WTC11 (cell line): ENCODE measurements at regions not wholly inside any gene's neighbourhood (a gene's known extent, or its start where the extent isn't known, plus 50 kb on each side); places are given as distances from the start of the nearest gene placed in this dataset.

Experiments
- ATAC-seq: fragments of 200-7000 bp; cut with Tn5 transposase; 2 replicates; pipeline ENCODE4 v1.10.0; 2021; ENCODE audit warnings: mild to moderate bottlenecking, moderate library complexity
- CTCF ChIA-PET: fragments of 300-600 bp; sonication (Branson Sonifier 250); formaldehyde crosslinking; loops from one replicate; lab custom pipeline; 2021; ENCODE audit warnings: antibody characterized with exemption; lab: Charles Lee
- POLR2A ChIA-PET: fragments of 350-600 bp; sonication (Branson Sonifier 250); formaldehyde crosslinking; loops from one replicate; lab custom pipeline; 2021; ENCODE audit warnings: antibody characterized with exemption; lab: Charles Lee
- DNase-seq: peaks from one replicate; pipeline ENCODE4 v3.0.0; 2021; ENCODE audit warnings: low spot score
- H3K27ac Mint-ChIP-seq: 2 replicates; pipeline ENCODE4 v1.8.0; 2021; ENCODE audit warnings: mixed read lengths
- H3K27me3 Mint-ChIP-seq: 2 replicates; pipeline ENCODE4 v1.8.0; 2021; ENCODE audit warnings: low read depth, mild to moderate bottlenecking, moderate library complexity, mixed read lengths
- H3K36me3 Mint-ChIP-seq: 2 replicates; pipeline ENCODE4 v1.8.0; 2021; ENCODE audit warnings: mixed read lengths
- H3K4me1 Mint-ChIP-seq: 2 replicates; pipeline ENCODE4 v1.8.0; 2022; ENCODE audit warnings: mixed read lengths
- H3K4me3 Mint-ChIP-seq: 2 replicates; pipeline ENCODE4 v1.8.0; 2021; ENCODE audit warnings: mild to moderate bottlenecking, moderate library complexity, mixed read lengths
- H3K9me3 Mint-ChIP-seq: 2 replicates; pipeline ENCODE4 v1.8.0; 2021; ENCODE audit warnings: mixed read lengths
- ELF4 ChIP-seq: sonication (generic); formaldehyde crosslinking; IDR thresholded peaks from 2 replicates; pipeline ENCODE4 v1.8.1; 2022; ENCODE audit warnings: low read depth, mild to moderate bottlenecking, moderate library complexity, missing genetic modification reagents
- ESRRA ChIP-seq: sonication (generic); formaldehyde crosslinking; IDR thresholded peaks from 2 replicates; pipeline ENCODE4 v1.8.1; 2022; ENCODE audit warnings: mild to moderate bottlenecking, missing genetic modification reagents, borderline replicate concordance
- FOXJ3 ChIP-seq: sonication (generic); formaldehyde crosslinking; IDR thresholded peaks from 2 replicates; pipeline ENCODE4 v1.9.0; 2021; ENCODE audit warnings: missing genetic modification reagents, mild to moderate bottlenecking, borderline replicate concordance
- GTF2I ChIP-seq: fragments of 250-450 bp; sonication (Bioruptor Pico); conservative IDR thresholded peaks from 2 replicates; pipeline ENCODE4 v1.4.0; 2021; ENCODE audit warnings: mild to moderate bottlenecking
- MXD4 ChIP-seq: fragments of 250-450 bp; sonication (Bioruptor Pico); IDR thresholded peaks from 2 replicates; pipeline ENCODE4 v1.8.0; 2021; ENCODE audit warnings: mild to moderate bottlenecking, moderate library complexity, borderline replicate concordance
- MYBL2 ChIP-seq: sonication (generic); formaldehyde crosslinking; IDR thresholded peaks from 2 replicates; pipeline ENCODE4 v1.8.1; 2023; ENCODE audit warnings: mild to moderate bottlenecking, moderate library complexity, missing genetic modification reagents
- NFE2L1 ChIP-seq: sonication (generic); formaldehyde crosslinking; IDR thresholded peaks from 2 replicates; pipeline ENCODE4 v1.8.1; 2023; ENCODE audit warnings: missing genetic modification reagents
- NFYB ChIP-seq: sonication (generic); formaldehyde crosslinking; conservative IDR thresholded peaks from 2 replicates; pipeline ENCODE4 v1.8.0; 2022; ENCODE audit warnings: low read depth, missing genetic modification reagents
- NR3C1 ChIP-seq: sonication (generic); formaldehyde crosslinking; conservative IDR thresholded peaks from 2 replicates; pipeline ENCODE4 v1.8.1; 2023; ENCODE audit warnings: low read depth, mild to moderate bottlenecking, missing genetic modification reagents
- OVOL2 ChIP-seq: fragments of 250-450 bp; sonication (Bioruptor Pico); IDR thresholded peaks from 2 replicates; pipeline ENCODE4 v1.9.0; 2021; ENCODE audit warnings: mild to moderate bottlenecking, borderline replicate concordance
- RORB ChIP-seq: fragments of 250-450 bp; sonication (Bioruptor Pico); IDR thresholded peaks from 2 replicates; pipeline ENCODE4 v1.9.0; 2021; ENCODE audit warnings: mild to moderate bottlenecking
- TCF7 ChIP-seq: sonication (generic); formaldehyde crosslinking; IDR thresholded peaks from 2 replicates; pipeline ENCODE4 v1.8.0; 2022; ENCODE audit warnings: mild to moderate bottlenecking, low read depth, missing genetic modification reagents, moderate library complexity
- TEAD1 ChIP-seq: sonication (generic); formaldehyde crosslinking; IDR thresholded peaks from 2 replicates; pipeline ENCODE4 v1.8.0; 2022; ENCODE audit warnings: mild to moderate bottlenecking, missing genetic modification reagents
- ZNF219 ChIP-seq: sonication (generic); formaldehyde crosslinking; IDR thresholded peaks from 2 replicates; pipeline ENCODE4 v1.8.0; 2023; ENCODE audit warnings: missing genetic modification reagents, mild to moderate bottlenecking, borderline replicate concordance
- ZNF416 ChIP-seq: fragments of 250-450 bp; sonication (Bioruptor Pico); IDR thresholded peaks from 2 replicates; pipeline ENCODE4 v1.9.0; 2021; ENCODE audit warnings: mild to moderate bottlenecking, inconsistent platforms
- ZNF423 ChIP-seq: fragments of 250-450 bp; sonication (Bioruptor Pico); IDR thresholded peaks from 2 replicates; pipeline ENCODE4 v2.1.2; 2022; ENCODE audit warnings: mild to moderate bottlenecking, moderate library complexity
- TF ChIP-seq, protein P1 (sequence below): sonication (generic); formaldehyde crosslinking; IDR thresholded peaks from 2 replicates; pipeline ENCODE4 v1.8.1; 2022; ENCODE audit warnings: missing genetic modification reagents, borderline replicate concordance
- TF ChIP-seq, protein P2 (sequence below): sonication (generic); formaldehyde crosslinking; IDR thresholded peaks from 2 replicates; pipeline ENCODE4 v1.8.0; 2023; ENCODE audit warnings: mild to moderate bottlenecking, missing genetic modification reagents
- TF ChIP-seq, protein P3 (sequence below): sonication (generic); formaldehyde crosslinking; IDR thresholded peaks from 2 replicates; pipeline ENCODE4 v1.8.0; 2022; ENCODE audit warnings: missing genetic modification reagents
- TF ChIP-seq, protein P4 (sequence below): sonication (generic); formaldehyde crosslinking; IDR thresholded peaks from 2 replicates; pipeline ENCODE4 v1.8.0; 2022; ENCODE audit warnings: mild to moderate bottlenecking, missing genetic modification reagents
- TF ChIP-seq, protein P5 (sequence below): fragments of 250-450 bp; sonication (Bioruptor Pico); IDR thresholded peaks from 2 replicates; pipeline ENCODE4 v2.1.2; 2022; ENCODE audit warnings: mild to moderate bottlenecking, moderate library complexity
- TF ChIP-seq, protein P6 (sequence below): sonication (generic); formaldehyde crosslinking; conservative IDR thresholded peaks from 2 replicates; pipeline ENCODE4 v1.8.1; 2022; ENCODE audit warnings: mild to moderate bottlenecking, missing genetic modification reagents

DNA sequence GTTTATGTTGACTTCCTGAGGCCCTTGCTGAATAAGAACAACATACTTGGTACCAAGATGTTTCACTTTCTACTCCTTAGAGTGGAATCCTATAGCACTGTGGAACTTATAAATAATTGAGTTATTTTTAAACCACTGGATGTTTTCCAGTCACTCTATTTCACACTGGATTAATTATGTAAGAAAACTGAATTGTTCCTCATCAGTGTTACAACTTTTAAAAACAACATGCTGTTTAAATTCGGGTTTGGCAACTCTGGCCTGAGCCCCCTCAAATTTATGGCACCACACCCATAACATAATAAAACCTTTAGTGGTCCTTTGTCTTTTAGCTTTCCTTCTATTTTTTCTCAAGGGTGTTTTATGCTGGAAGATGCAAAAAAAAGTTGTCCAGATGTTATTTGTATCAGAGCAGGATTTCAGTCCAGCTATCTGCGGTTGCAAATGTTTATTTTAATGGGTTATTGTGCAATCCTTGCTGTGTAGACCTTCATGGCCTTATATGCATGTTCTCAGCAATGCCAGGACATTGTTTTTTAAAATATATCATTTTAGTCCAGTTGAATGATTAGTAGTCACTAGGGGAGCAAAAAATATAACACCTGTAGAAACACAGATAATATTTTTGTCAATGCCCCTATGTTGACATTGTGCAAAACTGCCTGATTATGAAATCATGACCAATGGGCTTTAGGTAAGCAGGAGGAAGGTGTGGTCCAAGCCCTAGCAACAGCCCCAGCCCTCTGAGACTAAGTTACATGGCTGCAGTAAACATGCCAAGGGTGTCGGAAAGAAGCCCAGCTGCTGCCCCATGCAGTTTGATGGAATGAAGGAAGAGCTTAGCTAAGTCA lies 638.0 kb upstream of the ZEB2 start:
- ATAC-seq (no peak), DNase-seq (no peak)
- ChIA-PET POLR2A (no interaction called here), CTCF (no interaction called here)
- no peak for TF ChIP-seq GTF2I (CRISPR knock-in tag)
- no peak for TF ChIP-seq ZNF416 (CRISPR knock-in tag)
- TF ChIP-seq MYBL2 (CRISPR knock-in tag) = no peak
- no peak for TF ChIP-seq TCF7 (CRISPR knock-in tag)
- TF ChIP-seq, protein P1, sequence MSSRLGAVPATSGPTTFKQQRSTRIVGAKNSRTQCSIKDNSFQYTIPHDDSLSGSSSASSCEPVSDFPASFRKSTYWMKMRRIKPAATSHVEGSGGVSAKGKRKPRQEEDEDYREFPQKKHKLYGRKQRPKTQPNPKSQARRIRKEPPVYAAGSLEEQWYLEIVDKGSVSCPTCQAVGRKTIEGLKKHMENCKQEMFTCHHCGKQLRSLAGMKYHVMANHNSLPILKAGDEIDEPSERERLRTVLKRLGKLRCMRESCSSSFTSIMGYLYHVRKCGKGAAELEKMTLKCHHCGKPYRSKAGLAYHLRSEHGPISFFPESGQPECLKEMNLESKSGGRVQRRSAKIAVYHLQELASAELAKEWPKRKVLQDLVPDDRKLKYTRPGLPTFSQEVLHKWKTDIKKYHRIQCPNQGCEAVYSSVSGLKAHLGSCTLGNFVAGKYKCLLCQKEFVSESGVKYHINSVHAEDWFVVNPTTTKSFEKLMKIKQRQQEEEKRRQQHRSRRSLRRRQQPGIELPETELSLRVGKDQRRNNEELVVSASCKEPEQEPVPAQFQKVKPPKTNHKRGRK = no peak
- TF ChIP-seq, protein P2, sequence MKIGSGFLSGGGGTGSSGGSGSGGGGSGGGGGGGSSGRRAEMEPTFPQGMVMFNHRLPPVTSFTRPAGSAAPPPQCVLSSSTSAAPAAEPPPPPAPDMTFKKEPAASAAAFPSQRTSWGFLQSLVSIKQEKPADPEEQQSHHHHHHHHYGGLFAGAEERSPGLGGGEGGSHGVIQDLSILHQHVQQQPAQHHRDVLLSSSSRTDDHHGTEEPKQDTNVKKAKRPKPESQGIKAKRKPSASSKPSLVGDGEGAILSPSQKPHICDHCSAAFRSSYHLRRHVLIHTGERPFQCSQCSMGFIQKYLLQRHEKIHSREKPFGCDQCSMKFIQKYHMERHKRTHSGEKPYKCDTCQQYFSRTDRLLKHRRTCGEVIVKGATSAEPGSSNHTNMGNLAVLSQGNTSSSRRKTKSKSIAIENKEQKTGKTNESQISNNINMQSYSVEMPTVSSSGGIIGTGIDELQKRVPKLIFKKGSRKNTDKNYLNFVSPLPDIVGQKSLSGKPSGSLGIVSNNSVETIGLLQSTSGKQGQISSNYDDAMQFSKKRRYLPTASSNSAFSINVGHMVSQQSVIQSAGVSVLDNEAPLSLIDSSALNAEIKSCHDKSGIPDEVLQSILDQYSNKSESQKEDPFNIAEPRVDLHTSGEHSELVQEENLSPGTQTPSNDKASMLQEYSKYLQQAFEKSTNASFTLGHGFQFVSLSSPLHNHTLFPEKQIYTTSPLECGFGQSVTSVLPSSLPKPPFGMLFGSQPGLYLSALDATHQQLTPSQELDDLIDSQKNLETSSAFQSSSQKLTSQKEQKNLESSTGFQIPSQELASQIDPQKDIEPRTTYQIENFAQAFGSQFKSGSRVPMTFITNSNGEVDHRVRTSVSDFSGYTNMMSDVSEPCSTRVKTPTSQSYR (CRISPR knock-in tag) = no peak
- TF ChIP-seq, protein P3, sequence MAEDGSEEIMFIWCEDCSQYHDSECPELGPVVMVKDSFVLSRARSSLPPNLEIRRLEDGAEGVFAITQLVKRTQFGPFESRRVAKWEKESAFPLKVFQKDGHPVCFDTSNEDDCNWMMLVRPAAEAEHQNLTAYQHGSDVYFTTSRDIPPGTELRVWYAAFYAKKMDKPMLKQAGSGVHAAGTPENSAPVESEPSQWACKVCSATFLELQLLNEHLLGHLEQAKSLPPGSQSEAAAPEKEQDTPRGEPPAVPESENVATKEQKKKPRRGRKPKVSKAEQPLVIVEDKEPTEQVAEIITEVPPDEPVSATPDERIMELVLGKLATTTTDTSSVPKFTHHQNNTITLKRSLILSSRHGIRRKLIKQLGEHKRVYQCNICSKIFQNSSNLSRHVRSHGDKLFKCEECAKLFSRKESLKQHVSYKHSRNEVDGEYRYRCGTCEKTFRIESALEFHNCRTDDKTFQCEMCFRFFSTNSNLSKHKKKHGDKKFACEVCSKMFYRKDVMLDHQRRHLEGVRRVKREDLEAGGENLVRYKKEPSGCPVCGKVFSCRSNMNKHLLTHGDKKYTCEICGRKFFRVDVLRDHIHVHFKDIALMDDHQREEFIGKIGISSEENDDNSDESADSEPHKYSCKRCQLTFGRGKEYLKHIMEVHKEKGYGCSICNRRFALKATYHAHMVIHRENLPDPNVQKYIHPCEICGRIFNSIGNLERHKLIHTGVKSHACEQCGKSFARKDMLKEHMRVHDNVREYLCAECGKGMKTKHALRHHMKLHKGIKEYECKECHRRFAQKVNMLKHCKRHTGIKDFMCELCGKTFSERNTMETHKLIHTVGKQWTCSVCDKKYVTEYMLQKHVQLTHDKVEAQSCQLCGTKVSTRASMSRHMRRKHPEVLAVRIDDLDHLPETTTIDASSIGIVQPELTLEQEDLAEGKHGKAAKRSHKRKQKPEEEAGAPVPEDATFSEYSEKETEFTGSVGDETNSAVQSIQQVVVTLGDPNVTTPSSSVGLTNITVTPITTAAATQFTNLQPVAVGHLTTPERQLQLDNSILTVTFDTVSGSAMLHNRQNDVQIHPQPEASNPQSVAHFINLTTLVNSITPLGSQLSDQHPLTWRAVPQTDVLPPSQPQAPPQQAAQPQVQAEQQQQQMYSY (CRISPR knock-in tag) = no peak
- TF ChIP-seq NFYB (CRISPR knock-in tag) = no peak
- TF ChIP-seq, protein P4, sequence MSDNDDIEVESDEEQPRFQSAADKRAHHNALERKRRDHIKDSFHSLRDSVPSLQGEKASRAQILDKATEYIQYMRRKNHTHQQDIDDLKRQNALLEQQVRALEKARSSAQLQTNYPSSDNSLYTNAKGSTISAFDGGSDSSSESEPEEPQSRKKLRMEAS = no peak
- TF ChIP-seq, protein P5, sequence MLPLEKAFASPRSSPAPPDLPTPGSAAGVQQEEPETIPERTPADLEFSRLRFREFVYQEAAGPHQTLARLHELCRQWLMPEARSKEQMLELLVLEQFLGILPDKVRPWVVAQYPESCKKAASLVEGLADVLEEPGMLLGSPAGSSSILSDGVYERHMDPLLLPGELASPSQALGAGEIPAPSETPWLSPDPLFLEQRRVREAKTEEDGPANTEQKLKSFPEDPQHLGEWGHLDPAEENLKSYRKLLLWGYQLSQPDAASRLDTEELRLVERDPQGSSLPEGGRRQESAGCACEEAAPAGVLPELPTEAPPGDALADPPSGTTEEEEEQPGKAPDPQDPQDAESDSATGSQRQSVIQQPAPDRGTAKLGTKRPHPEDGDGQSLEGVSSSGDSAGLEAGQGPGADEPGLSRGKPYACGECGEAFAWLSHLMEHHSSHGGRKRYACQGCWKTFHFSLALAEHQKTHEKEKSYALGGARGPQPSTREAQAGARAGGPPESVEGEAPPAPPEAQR (CRISPR knock-in tag) = no peak
- TF ChIP-seq ESRRA (CRISPR knock-in tag) = no peak
- TF ChIP-seq OVOL2 (CRISPR knock-in tag) = no peak
- Mint-ChIP-seq H3K27ac (no peak overlapping the region), H3K4me3 (no peak overlapping the region), H3K36me3 (no peaks in the 10 kb centered on the region), H3K9me3 (no peaks in the 10 kb centered on the region), H3K4me1 (no peaks in the 10 kb centered on the region), H3K27me3 (no peaks in the 10 kb centered on the region)

DNA sequence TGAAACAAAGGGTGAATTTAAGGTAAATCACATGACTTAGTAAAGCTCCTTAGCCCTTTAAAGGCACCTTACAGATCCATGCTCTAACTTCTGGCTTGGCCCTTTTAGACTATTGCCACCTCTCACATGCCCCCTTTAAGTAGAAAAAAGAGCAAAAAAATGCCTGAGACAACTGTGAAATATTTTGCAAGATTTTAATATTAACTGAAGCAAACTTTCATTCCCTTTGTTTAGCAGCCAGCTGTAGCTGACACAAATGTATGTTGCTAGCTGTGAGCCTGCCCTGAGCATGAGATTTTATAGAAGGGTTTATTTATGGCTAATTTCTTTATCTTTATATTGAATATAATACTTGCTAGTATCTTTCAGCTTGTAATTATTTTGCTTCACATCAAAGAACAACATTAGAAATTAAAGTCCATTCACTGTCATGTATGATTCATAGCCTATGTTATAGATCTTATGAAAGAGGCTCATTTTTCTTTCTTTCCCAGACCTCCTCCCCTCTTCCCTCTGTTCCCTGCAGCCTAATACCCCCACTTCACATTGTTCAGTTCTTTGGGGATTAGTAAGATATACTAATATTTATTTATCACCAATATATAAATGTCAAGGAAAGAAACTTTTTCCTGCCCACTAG lies 637.2 kb upstream of the ZEB2 start:
- no peaks in the 10 kb centered on the region for H3K9me3 Mint-ChIP-seq
- H3K36me3 Mint-ChIP-seq = no peaks in the 10 kb centered on the region
- ChIA-PET CTCF (no interaction called here), POLR2A (no interaction called here)
- H3K27ac Mint-ChIP-seq = no peak overlapping the region
- no peaks in the 10 kb centered on the region for H3K4me1 Mint-ChIP-seq
- DNase-seq (no peak), ATAC-seq (no peak)
- H3K4me3 Mint-ChIP-seq = no peak overlapping the region
- H3K27me3 Mint-ChIP-seq = no peaks in the 10 kb centered on the region
- TF ChIP-seq FOXJ3 (CRISPR knock-in tag) (no peak), NFE2L1 (CRISPR knock-in tag) (no peak), NR3C1 (CRISPR knock-in tag) (no peak), ZNF219 (CRISPR knock-in tag) (no peak), MXD4 (CRISPR knock-in tag) (no peak), TEAD1 (CRISPR knock-in tag) (no peak), ZNF423 (no peak), ELF4 (CRISPR knock-in tag) (no peak), RORB (CRISPR knock-in tag) (no peak)
- TF ChIP-seq, protein P6, sequence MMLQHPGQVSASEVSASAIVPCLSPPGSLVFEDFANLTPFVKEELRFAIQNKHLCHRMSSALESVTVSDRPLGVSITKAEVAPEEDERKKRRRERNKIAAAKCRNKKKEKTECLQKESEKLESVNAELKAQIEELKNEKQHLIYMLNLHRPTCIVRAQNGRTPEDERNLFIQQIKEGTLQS = no peak
